DMS79 (cell line): ENCODE measurements at regions not wholly inside any gene's neighbourhood (a gene's known extent, or its start where the extent isn't known, plus 50 kb on each side); places are given as distances from the start of the nearest gene placed in this dataset.

Experiments
- DNase-seq: peaks from one replicate; lab custom pipeline; 2025; lab: John Stamatoyannopoulos, UW

- no peak for DNase-seq
Observed at GRCh38 chr2:217273162-217273561, 413.3 kb upstream of the TNP1 start.

GRCh38 chr2:217271813-217272212 is 411.9 kb upstream of the TNP1 start:
- DNase-seq = no peak

GRCh38 chr2:217270485-217271121 is 410.7 kb upstream of the TNP1 start:
- DNase-seq = no peak

- no peak for DNase-seq
Observed at GRCh38 chr2:217269701-217270484, 410.0 kb upstream of the TNP1 start.

GRCh38 chr2:217268978-217269377 is 409.1 kb upstream of the TNP1 start:
- no peak for DNase-seq

- DNase-seq = no peak
Observed at GRCh38 chr2:217267758-217268157, 407.9 kb upstream of the TNP1 start.

GRCh38 chr2:217263756-217264155 is 403.9 kb upstream of the TNP1 start:
- peak; percentile 87 for DNase-seq

GRCh38 chr2:217262911-217263310 is 403.0 kb upstream of the TNP1 start:
- DNase-seq = peak; percentile 82

GRCh38 chr2:217261452-217261851 is 401.6 kb upstream of the TNP1 start:
- DNase-seq = no peak

GRCh38 chr2:217260441-217261115 is 400.7 kb upstream of the TNP1 start:
- no peak for DNase-seq

GRCh38 chr2:217258170-217258569 is 398.3 kb upstream of the TNP1 start:
- no peak for DNase-seq

- peak; percentile 98 for DNase-seq
Observed at GRCh38 chr2:217256251-217256650, 396.4 kb upstream of the TNP1 start.

GRCh38 chr2:217254111-217254510 is 394.2 kb upstream of the TNP1 start:
- DNase-seq = no peak

- DNase-seq = no peak
Observed at GRCh38 chr2:217252181-217252580, 392.3 kb upstream of the TNP1 start.

GRCh38 chr2:217250013-217250524 is 390.2 kb upstream of the TNP1 start:
- no peak for DNase-seq

GRCh38 chr2:217249121-217250012 is 389.5 kb upstream of the TNP1 start:
- no peak for DNase-seq

GRCh38 chr2:217248312-217248935 is 388.6 kb upstream of the TNP1 start:
- DNase-seq = peak; percentile 97

GRCh38 chr2:217247476-217247875 is 387.6 kb upstream of the TNP1 start:
- peak; percentile 67 for DNase-seq

- DNase-seq = no peak
Observed at GRCh38 chr2:217246108-217246507, 386.2 kb upstream of the TNP1 start.

GRCh38 chr2:217244815-217245214 is 385.0 kb upstream of the TNP1 start:
- DNase-seq = no peak

- no peak for DNase-seq
Observed at GRCh38 chr2:217242947-217243346, 383.1 kb upstream of the TNP1 start.
